NOMO-1 (cell line): ENCODE measurements at regions not wholly inside any gene's neighbourhood (a gene's known extent, or its start where the extent isn't known, plus 50 kb on each side); places are given as distances from the start of the nearest gene placed in this dataset.

ENCODE experiments used
- DNase-seq, 2 experiments: peaks; one replicate each; lab custom pipeline; 2025; ENCODE audit not compliant: unreplicated experiment in 2 of 2; lab: John Stamatoyannopoulos, UW

GRCh38 chr22:49431551-49431950 is 396.1 kb downstream of the BRD1 start:
- DNase-seq: peak in 1 of 2 experiments; percentile 37

- no peak for DNase-seq
Observed at GRCh38 chr22:49429066-49429465, 398.6 kb downstream of the BRD1 start.

- no peak for DNase-seq
Observed at GRCh38 chr22:49427941-49428340, 399.7 kb downstream of the BRD1 start.

GRCh38 chr22:49427341-49427740 is 400.3 kb downstream of the BRD1 start:
- DNase-seq: no peak

GRCh38 chr22:49426618-49427266 is 400.9 kb downstream of the BRD1 start:
- DNase-seq: no peak

GRCh38 chr22:49426098-49426497 is 401.6 kb downstream of the BRD1 start:
- no peak for DNase-seq

GRCh38 chr22:49425356-49425755 is 402.3 kb downstream of the BRD1 start:
- DNase-seq: no peak

GRCh38 chr22:49424893-49425270 is 402.8 kb downstream of the BRD1 start:
- DNase-seq: no peak

GRCh38 chr22:49423125-49423650 is 404.5 kb downstream of the BRD1 start:
- no peak for DNase-seq

- DNase-seq: no peak
Observed at GRCh38 chr22:49422701-49423100, 405.0 kb downstream of the BRD1 start.

- DNase-seq: no peak
Observed at GRCh38 chr22:49420651-49421050, 407.0 kb downstream of the BRD1 start.

- no peak for DNase-seq
Observed at GRCh38 chr22:49419661-49420060, 408.0 kb downstream of the BRD1 start.

GRCh38 chr22:49418943-49419342 is 408.7 kb downstream of the BRD1 start:
- no peak for DNase-seq

GRCh38 chr22:49418341-49418894 is 409.3 kb downstream of the BRD1 start:
- DNase-seq: no peak

GRCh38 chr22:49417833-49418232 is 409.8 kb downstream of the BRD1 start:
- DNase-seq: no peak

GRCh38 chr22:49417326-49417725 is 410.3 kb downstream of the BRD1 start:
- DNase-seq: no peak

GRCh38 chr22:49415151-49415951 is 412.3 kb downstream of the BRD1 start:
- DNase-seq: no peak

- no peak for DNase-seq
Observed at GRCh38 chr22:49413551-49413950, 414.1 kb downstream of the BRD1 start.

GRCh38 chr22:49413146-49413545 is 414.5 kb downstream of the BRD1 start:
- no peak for DNase-seq

GRCh38 chr22:49412236-49412635 is 415.4 kb downstream of the BRD1 start:
- no peak for DNase-seq

GRCh38 chr22:49411236-49411635 is 416.4 kb downstream of the BRD1 start:
- no peak for DNase-seq
